ENCODE measurements at regions not wholly inside any gene's neighbourhood (a gene's known extent, or its start where the extent isn't known, plus 50 kb on each side); places are given as distances from the start of the nearest gene placed in this dataset.

DNA sequence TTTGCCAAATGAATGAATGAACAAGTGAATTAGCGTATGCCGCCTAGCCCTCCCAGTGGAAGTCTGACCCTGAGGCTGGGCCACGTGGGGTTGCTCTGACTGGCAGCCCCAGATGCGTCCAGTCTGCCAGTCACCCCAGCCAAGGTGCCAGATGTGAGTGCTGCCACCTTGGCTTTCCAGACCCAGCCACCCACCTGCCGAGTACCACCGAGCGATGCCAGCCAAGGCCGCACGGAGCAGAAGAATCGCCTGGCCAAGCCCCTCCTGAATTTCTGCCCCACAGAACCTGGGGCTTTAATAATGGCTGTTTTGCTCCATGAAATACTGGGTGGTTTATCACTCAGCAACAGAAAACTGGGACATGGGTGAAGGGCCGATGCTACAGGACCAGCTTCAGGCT is 59.3 kb downstream of the ADRA2C start:
- 80% methylated on average over 9 of the region's 11 CpGs for WGBS (ENCODE audit: insufficient coverage)
- no peak overlapping the region for H3K27ac ChIP-seq (ENCODE audit: low read length)
- no peaks in the 10 kb centered on the region for H3K36me3 ChIP-seq (ENCODE audit: control insufficient read depth, insufficient read depth, low read length)
- no peak overlapping the region for H3K4me3 ChIP-seq (ENCODE audit: low read length)
- H3K27me3 ChIP-seq (ENCODE audit: control insufficient read depth, insufficient read depth, low read length): peaks cover 20% of the 10 kb centered on the region
- no peak for DNase-seq
- H3K4me1 ChIP-seq (ENCODE audit: control insufficient read depth, insufficient read depth, low read length): peaks cover 50% of the 10 kb centered on the region
- no peaks in the 10 kb centered on the region for H3K9me3 ChIP-seq (replicated peaks; ENCODE audit: control insufficient read depth, low read depth, low read length)

DNA sequence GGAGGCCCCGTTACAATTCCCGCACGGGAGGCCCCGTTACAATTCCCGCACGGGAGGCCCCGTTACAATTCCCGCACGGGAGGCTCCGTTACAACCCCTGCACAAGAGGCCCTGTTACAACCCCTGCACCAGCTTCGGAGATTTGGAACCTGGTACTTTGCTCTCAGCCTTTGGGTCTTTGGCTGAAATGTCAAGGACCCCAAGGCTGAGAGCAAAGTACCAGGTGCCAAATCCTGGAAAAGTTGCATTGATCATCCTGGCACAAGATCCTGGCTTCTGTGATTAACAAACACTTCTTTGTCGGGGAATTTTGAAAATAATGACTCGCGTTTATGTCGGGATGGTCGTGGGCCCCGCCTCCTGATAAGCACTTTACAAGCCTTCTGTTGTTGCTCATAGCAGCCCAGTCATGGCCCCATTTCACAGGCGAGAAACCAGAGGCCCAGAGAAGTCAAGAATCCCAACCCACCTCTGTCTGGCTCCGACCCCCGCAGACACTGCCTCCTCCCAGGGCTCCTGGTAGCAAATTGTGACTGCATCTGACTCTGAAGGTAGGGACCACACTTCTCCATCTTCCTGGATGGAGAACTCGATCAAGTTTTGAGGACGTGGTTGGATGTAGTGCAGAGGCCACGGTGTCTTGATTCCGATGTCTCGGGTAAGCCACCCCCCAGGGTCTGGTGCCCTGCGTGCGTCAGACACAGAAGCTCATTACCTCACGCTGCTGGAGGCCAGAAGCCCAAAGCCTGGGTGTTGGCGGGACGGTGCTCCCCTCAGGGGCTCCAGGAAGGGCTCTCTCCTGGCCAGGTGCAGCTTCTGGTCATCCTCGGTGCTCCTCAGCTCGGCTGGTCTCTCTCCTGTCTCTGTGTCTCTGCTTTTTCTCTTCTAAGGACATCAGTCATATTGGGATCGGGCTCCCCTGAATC is 60.3 kb downstream of the ADRA2C start:
- peaks cover 56% of the 10 kb centered on the region for H3K4me1 ChIP-seq (ENCODE audit: control insufficient read depth, insufficient read depth, low read length)
- H3K9me3 ChIP-seq (replicated peaks; ENCODE audit: control insufficient read depth, low read depth, low read length): no peaks in the 10 kb centered on the region
- DNase-seq: no peak
- WGBS (ENCODE audit: insufficient coverage): 55% methylated on average over 24 of the region's 33 CpGs
- H3K27ac ChIP-seq (ENCODE audit: low read length): no peak overlapping the region
- peaks cover 24% of the 10 kb centered on the region for H3K27me3 ChIP-seq (ENCODE audit: control insufficient read depth, insufficient read depth, low read length)
- no peak overlapping the region for H3K4me3 ChIP-seq (ENCODE audit: low read length)
- no peaks in the 10 kb centered on the region for H3K36me3 ChIP-seq (ENCODE audit: control insufficient read depth, insufficient read depth, low read length)

DNA sequence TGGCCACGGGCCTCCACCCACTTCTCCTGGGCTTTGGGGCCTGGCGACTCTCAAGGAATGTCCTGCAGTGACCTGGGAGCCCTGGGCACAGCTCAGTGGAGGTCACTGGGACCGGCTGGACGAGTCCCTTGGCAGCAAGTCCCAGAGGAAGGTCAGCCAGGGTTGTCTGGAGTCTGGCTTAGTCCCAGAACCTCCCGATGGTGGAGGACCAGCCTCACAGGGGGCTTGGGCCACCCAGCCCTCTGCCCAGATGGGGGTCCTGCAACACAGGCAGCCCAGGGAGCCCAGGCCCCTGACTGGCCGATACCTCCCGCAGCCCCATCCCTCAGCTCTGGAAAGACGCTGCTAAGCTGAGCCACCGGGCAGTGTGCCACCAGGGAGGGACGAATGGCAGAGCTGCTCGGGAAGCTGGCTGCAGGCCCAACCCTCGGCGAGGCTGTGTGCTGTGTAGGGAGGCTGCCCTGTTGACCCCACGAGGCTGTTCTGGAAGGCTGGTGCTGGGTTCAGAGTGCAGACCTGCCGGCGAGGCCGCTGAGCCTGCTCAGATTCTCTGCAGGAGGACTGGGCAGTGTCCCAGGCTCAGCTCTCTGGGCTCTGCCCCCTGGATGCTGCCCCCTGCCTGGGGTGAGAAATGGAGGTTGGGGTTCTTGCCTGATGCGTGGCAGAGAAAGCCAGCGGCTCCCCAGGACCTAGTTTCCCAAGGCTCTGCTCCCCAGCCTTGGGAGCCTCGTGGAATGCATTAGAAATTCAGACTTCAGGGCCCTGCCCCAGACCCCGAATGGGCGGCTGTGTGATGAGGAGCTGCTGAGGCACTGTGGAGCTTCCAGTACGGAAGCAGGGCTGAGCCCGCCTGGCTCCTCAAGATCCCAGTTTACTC is 61.7 kb downstream of the ADRA2C start:
- peak; percentile 80 for DNase-seq
- Histone ChIP-seq H3K4me1 (ENCODE audit: control insufficient read depth, insufficient read depth, low read length) (peaks cover 44% of the 10 kb centered on the region), H3K27ac (ENCODE audit: low read length) (no peak overlapping the region), H3K4me3 (ENCODE audit: low read length) (no peak overlapping the region), H3K9me3 (replicated peaks; ENCODE audit: control insufficient read depth, low read depth, low read length) (no peaks in the 10 kb centered on the region), H3K36me3 (ENCODE audit: control insufficient read depth, insufficient read depth, low read length) (no peaks in the 10 kb centered on the region), H3K27me3 (ENCODE audit: control insufficient read depth, insufficient read depth, low read length) (peaks cover 19% of the 10 kb centered on the region)
- 34% methylated on average over 24 of the region's 24 CpGs for WGBS (ENCODE audit: insufficient coverage)

DNA sequence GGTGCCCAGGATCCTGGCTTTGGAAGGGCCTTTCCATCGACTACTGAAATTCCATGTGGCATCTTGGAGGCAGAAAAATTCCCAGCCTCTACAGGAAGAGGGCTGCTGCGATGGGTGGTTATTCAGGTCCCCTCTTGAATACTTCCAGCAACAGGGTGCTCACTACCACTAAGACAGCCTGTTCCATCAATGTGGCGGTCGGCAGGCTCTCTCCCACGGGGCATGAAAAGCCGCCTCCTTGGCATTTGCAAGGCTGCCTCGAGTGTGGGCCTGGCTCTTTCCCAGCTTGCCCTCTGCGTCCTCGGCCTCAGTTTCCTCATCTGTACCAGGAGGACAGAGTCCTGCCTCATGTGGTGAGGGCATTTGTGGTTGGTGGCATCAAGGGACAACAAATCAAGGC is 62.4 kb downstream of the ADRA2C start:
- peaks cover 19% of the 10 kb centered on the region for H3K27me3 ChIP-seq (ENCODE audit: control insufficient read depth, insufficient read depth, low read length)
- H3K9me3 ChIP-seq (replicated peaks; ENCODE audit: control insufficient read depth, low read depth, low read length): no peaks in the 10 kb centered on the region
- H3K36me3 ChIP-seq (ENCODE audit: control insufficient read depth, insufficient read depth, low read length): no peaks in the 10 kb centered on the region
- H3K27ac ChIP-seq (ENCODE audit: low read length): no peak overlapping the region
- no peak overlapping the region for H3K4me3 ChIP-seq (ENCODE audit: low read length)
- H3K4me1 ChIP-seq (ENCODE audit: control insufficient read depth, insufficient read depth, low read length): peaks cover 44% of the 10 kb centered on the region
- WGBS (ENCODE audit: insufficient coverage): 73% methylated on average over 9 of the region's 9 CpGs
- DNase-seq: no peak

DNA sequence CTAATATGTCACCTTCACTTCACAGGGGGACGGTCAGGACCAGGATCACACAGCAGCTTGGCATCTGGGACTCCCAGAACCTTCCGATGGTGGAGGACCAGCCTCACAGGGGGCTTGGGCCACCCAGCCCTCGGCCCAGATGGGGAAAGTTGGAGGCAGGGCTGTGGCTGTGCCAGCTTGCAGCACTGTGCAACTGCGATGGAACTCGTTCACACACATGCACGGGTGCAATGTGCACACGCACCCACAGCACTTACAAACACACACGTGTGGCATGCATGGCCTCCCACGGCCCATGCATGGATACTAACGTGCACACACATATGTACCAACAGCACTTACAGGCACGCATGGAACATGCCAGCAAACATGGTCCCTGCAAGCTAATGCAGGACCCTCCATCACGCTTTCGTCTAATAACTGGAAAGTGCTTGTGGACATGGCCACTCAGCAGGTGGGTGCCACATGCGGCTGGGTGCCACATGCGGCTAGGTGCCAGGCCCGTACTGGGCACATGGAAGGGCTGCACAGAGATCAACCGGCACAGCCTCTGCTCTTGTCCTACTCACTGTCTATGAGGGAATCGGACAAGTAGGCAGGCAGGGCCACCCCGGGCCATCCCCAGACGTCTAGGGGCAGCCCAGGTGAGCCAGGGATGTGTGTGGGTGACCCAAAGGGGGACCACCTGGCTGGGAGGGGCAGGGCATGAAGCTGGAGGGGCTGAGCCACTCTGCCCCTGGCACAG is 63.2 kb downstream of the ADRA2C start:
- 79% methylated on average over 19 of the region's 20 CpGs for WGBS (ENCODE audit: insufficient coverage)
- no peak overlapping the region for H3K27ac ChIP-seq (ENCODE audit: low read length)
- H3K27me3 ChIP-seq (ENCODE audit: control insufficient read depth, insufficient read depth, low read length): peaks cover 25% of the 10 kb centered on the region
- no peaks in the 10 kb centered on the region for H3K9me3 ChIP-seq (replicated peaks; ENCODE audit: control insufficient read depth, low read depth, low read length)
- no peak for DNase-seq
- no peaks in the 10 kb centered on the region for H3K36me3 ChIP-seq (ENCODE audit: control insufficient read depth, insufficient read depth, low read length)
- H3K4me1 ChIP-seq (ENCODE audit: control insufficient read depth, insufficient read depth, low read length): peaks cover 48% of the 10 kb centered on the region
- H3K4me3 ChIP-seq (ENCODE audit: low read length): no peak overlapping the region

DNA sequence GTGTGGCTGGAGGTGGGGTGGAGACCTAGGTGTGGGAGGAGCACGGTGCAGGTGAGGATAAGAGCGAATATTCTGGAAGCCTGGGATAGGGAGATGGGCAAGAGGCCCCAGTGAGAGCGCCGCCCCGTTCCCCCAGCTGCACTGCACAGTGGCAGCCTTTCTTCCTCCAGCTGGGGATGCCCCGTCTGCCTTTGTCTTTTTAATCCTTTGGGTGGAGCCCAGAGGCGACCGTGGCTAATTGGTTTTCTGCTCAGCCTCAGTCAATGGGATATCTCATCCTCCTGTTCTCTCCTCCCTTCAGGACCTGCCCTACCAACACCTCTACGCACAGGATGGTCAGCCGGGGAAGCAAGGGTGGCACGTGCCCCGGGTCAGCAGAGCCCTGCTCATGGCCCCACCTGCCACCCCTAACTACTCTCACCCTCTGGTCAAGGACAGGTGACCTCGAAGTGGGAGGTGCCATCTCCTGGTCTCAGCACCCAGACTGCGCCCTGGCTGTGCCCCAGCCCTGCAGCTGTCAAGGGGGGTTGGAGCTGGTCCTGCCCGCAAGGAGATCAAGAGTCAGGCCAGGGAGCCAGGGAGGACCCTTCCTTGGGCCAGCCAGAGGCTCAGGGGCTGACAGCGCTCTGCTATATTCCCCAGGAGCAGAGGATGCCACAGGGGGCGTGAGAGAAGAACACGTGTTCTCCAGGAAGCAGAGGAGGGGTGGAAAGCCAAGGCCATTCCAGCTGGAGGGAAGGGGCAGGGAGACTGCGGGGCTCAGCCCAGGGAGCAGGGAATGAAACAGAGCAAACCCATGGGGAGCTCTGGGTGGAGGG is 64.0 kb downstream of the ADRA2C start:
- H3K4me3 ChIP-seq (ENCODE audit: low read length): no peak overlapping the region
- H3K27me3 ChIP-seq (ENCODE audit: control insufficient read depth, insufficient read depth, low read length): peaks cover 33% of the 10 kb centered on the region
- WGBS (ENCODE audit: insufficient coverage): 46% methylated on average over 19 of the region's 19 CpGs
- H3K4me1 ChIP-seq (ENCODE audit: control insufficient read depth, insufficient read depth, low read length): peaks cover 56% of the 10 kb centered on the region
- H3K9me3 ChIP-seq (replicated peaks; ENCODE audit: control insufficient read depth, low read depth, low read length): no peaks in the 10 kb centered on the region
- DNase-seq: peak; percentile 78
- no peak overlapping the region for H3K27ac ChIP-seq (ENCODE audit: low read length)
- no peaks in the 10 kb centered on the region for H3K36me3 ChIP-seq (ENCODE audit: control insufficient read depth, insufficient read depth, low read length)

DNA sequence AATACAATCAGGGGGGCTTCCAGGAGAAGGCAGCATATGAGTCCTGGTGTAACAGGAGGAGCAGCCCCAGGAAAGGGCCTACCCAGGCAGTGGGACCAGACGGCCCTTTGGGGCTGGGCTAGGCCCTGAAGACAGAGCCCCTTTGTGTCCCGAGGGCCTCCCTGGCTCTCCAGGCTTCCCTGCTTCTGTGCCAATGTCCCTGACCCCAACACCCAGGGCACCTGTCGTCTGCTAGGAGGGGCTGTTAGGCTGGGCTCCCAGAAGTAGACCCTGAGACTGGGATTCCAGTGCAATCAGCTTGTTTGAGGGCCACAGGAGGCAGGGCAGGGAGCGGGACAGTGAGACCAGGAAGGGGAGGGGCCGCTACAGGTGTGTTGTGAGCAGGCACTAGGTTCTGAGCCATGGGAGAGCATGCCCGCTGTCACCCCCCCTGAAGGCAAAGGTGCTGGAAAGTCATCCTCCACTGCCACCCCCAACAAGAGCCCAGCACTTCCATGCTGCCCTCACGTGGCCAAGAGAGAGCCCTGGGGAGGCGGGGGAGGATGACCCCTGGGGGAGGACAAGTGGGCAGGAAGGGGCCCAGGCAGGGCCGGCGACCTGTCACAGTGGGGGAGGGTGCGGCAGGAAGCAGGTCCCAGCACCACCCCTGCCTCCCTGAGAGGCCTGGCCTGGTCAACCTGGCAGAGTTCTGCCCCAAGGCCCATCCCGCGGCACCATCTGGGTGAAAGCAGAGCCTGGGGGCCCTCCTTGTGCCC is 64.8 kb downstream of the ADRA2C start:
- 36% methylated on average over 8 of the region's 13 CpGs for WGBS (ENCODE audit: insufficient coverage)
- Histone ChIP-seq H3K27me3 (ENCODE audit: control insufficient read depth, insufficient read depth, low read length) (peaks cover 40% of the 10 kb centered on the region), H3K4me3 (ENCODE audit: low read length) (no peak overlapping the region), H3K27ac (ENCODE audit: low read length) (no peak overlapping the region), H3K9me3 (replicated peaks; ENCODE audit: control insufficient read depth, low read depth, low read length) (no peaks in the 10 kb centered on the region), H3K4me1 (ENCODE audit: control insufficient read depth, insufficient read depth, low read length) (peaks cover 64% of the 10 kb centered on the region), H3K36me3 (ENCODE audit: control insufficient read depth, insufficient read depth, low read length) (no peaks in the 10 kb centered on the region)
- no peak for DNase-seq

DNA sequence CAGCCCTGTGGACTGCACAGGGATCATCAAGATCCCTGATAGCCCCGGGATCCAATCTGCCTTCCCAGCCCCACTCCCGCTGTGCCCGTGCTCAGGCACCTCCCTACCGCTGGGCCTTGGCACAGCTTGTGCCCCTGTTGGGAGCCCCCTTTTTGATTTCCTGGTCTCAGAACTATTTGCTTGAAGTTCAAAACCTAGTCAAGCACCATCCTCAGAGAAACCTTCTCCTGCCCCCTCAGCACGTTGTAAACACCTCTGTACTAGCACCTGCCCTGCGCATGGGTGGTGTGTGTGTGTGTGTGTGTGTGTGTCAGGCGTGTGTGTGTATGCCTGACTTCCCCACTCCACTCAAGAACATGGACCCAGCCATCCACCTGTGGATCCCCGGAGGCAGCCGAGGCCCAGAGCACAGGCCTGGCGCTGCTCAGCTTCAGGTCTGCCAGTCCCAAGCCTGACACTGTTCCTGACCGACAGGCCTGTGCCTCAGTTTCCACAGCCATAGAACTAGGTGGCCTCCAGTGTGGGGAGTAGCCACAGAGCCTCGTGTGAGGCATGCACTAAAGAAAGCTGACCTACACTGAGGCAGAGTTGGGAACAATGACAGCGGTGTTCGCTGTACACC is 65.5 kb downstream of the ADRA2C start:
- 70% methylated on average over 11 of the region's 14 CpGs for WGBS (ENCODE audit: insufficient coverage)

More for the DNA sequence above, 65.5 kb downstream of the ADRA2C start:
- no peak overlapping the region for H3K27ac ChIP-seq (ENCODE audit: low read length)
- peaks cover 68% of the 10 kb centered on the region for H3K4me1 ChIP-seq (ENCODE audit: control insufficient read depth, insufficient read depth, low read length)
- no peak for DNase-seq
- no peaks in the 10 kb centered on the region for H3K36me3 ChIP-seq (ENCODE audit: control insufficient read depth, insufficient read depth, low read length)
- peaks cover 39% of the 10 kb centered on the region for H3K27me3 ChIP-seq (ENCODE audit: control insufficient read depth, insufficient read depth, low read length)
- H3K4me3 ChIP-seq (ENCODE audit: low read length): no peak overlapping the region
- no peaks in the 10 kb centered on the region for H3K9me3 ChIP-seq (replicated peaks; ENCODE audit: control insufficient read depth, low read depth, low read length)

Data from muscle of leg (tissue), 3 donors.